Ovary (tissue), 7 donors: ENCODE measurements at regions not wholly inside any gene's neighbourhood (a gene's known extent, or its start where the extent isn't known, plus 50 kb on each side); places are given as distances from the start of the nearest gene placed in this dataset.

ENCODE experiments used
- DNase-seq, 5 donors: peaks; one replicate each; pipeline ENCODE4 v3.0.0-alpha.2; 2019 to 2020
- H3K27ac ChIP-seq, 2 donors: fragments of 200-600 bp; one replicate each; pipeline versions ENCODE4 v1.5.1 to v1.8.0; 2019 to 2022
- H3K27me3 ChIP-seq: fragments of 200-600 bp; one replicate; pipeline ENCODE4 v1.8.0; 2022
- H3K36me3 ChIP-seq: fragments of 200-600 bp; sonication (generic); one replicate; pipeline ENCODE4 v1.5.1; 2019
- H3K4me1 ChIP-seq: one replicate; pipeline ENCODE4 v1.8.1; 2013; ENCODE audit warnings: mild to moderate bottlenecking, moderate library complexity; ENCODE audit not compliant: insufficient read depth
- H3K4me3 ChIP-seq: fragments of 200-600 bp; sonication (generic); one replicate; pipeline ENCODE4 v1.5.1; 2017
- H3K9me3 ChIP-seq, 2 donors: fragments of 200-600 bp in 1 of 2; sonication (generic) in 1 of 2; one replicate each; pipeline versions ENCODE4 v1.5.1 to v1.8.1; 2013 to 2019; ENCODE audit warnings: mild to moderate bottlenecking in 1 of 2, moderate library complexity in 1 of 2
- EP300 ChIP-seq: sonication (generic); formaldehyde crosslinking; IDR thresholded peaks from one replicate; pipeline ENCODE4 v1.6.1; 2017; ENCODE audit warnings: antibody characterized with exemption
- POLR2A ChIP-seq: fragments of 450-650 bp; IDR thresholded peaks from one replicate; pipeline ENCODE4 v1.6.1; 2017; ENCODE audit warnings: antibody characterized with exemption, mild to moderate bottlenecking, moderate library complexity
- WGBS, 3 donors: extraction: QIAGEN DNeasy Blood & Tissue Kit in 1 of 3; methylation state at CpG; one replicate each; pipeline versions ENCODE4 v1.1.5 to v1.1.7; 2013 to 2017; 5-methylcytosine and 5-hydroxymethylcytosine counted together
- intact Hi-C, 4 donors: fragments of 100-400 bp; cut with DNase I; formaldehyde crosslinking; loops; one replicate each; pipeline versions ENCODE4 v1.11.0 to v1.15.1; 2022 to 2023
- TF ChIP-seq, protein P1 (sequence below), 3 donors: fragments of 450-650 bp in 2 of 3; fragments of 200-600 bp in 1 of 3; IDR thresholded peaks; one replicate each; pipeline versions ENCODE4 v1.5.1 to v1.8.0; 2016 to 2022; ENCODE audit warnings: antibody characterized with exemption in 3 of 3, mild to moderate bottlenecking in 1 of 3
- donor health status: DM: no; HTN: no; CAD: no; lungs with moderate emphysema.
- donor health status: DM: no; HTN: no; CAD: no.
- donor health status: Bipolar disorder and iron deficiency.
- donor health status: DM: no; HTN: no; CAD: no.
- donor health status: DM: yes; HTN: yes; CAD: no.

DNA sequence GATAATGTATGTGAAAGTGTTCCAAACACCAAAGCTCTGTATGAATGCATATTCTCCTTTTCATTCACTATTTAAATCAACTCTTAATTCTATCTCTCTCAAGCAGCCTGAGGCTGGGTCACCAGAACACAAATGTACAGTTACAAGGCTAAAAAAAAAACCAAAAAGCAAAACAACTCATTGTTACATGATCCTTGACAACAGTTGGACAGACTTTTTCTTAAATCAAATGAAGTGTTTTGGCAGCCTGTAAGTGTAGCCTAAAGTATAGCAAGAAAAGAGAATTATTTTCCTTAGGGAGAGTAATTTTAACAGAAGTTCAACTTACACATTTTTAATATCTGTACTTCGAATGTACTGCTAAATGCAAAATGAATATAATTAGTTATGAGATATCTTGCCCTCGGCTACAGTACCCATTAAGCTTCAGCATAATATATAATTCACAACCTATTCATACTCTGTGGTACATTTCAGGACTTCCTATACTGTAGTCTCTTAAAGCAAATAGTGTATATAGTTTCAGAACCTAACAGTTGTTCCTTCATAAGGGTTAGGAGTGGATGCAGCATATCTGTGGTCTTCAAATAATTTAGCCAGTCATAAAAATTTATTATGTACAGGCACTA lies 214.0 kb upstream of the BTG1 start:
- DNase-seq = no peak
- H3K27me3 ChIP-seq = no peaks in the 10 kb centered on the region
- no peak for TF ChIP-seq POLR2A
- TF ChIP-seq, protein P1, sequence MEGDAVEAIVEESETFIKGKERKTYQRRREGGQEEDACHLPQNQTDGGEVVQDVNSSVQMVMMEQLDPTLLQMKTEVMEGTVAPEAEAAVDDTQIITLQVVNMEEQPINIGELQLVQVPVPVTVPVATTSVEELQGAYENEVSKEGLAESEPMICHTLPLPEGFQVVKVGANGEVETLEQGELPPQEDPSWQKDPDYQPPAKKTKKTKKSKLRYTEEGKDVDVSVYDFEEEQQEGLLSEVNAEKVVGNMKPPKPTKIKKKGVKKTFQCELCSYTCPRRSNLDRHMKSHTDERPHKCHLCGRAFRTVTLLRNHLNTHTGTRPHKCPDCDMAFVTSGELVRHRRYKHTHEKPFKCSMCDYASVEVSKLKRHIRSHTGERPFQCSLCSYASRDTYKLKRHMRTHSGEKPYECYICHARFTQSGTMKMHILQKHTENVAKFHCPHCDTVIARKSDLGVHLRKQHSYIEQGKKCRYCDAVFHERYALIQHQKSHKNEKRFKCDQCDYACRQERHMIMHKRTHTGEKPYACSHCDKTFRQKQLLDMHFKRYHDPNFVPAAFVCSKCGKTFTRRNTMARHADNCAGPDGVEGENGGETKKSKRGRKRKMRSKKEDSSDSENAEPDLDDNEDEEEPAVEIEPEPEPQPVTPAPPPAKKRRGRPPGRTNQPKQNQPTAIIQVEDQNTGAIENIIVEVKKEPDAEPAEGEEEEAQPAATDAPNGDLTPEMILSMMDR (IDR thresholded peaks at IDR 0.05) = no peak
- no peak for TF ChIP-seq EP300
- no peaks in the 10 kb centered on the region for H3K36me3 ChIP-seq
- H3K4me1 ChIP-seq = peaks cover 8% of the 10 kb centered on the region
- no peak overlapping the region for H3K4me3 ChIP-seq
- intact Hi-C loops = no loop called here
- no peaks in the 10 kb centered on the region for H3K9me3 ChIP-seq
- no peak overlapping the region for H3K27ac ChIP-seq
- 90 to 93% (median 90%) methylated on average over 2 of the region's 2 CpGs for WGBS, 3 donors

DNA sequence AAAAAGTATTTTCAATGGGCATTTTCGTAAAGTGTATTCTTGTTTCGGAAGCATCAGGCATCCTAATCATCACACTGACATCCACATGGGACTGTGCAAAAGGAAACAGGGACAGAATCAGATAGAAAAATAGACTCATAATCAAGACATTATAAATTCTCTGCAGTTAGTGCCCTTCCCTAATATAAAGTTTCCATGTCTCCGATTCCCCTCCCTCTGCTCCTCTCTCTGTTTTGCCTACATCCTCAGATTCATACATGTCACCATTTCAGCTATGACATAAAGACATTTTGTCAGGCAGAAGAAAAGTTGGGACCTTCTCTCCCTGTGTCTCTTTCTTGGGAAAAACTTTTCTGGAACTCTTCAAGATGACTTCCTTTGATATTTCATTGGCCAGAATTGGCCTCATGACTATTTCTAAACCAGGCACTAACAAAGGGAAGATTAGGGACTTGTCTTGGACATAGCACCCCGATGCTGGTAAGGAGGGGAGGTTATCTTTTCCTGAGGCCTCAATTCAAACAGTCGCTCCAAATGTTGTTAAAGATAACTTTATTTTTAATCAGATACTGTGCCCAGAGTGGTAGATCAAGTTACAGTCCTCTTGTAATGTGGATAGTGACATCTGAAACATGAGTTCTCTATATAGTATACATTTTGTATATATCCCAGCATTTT lies 212.1 kb upstream of the BTG1 start:
- TF ChIP-seq POLR2A = no peak
- TF ChIP-seq, protein P1 (IDR thresholded peaks at IDR 0.05) = no peak
- TF ChIP-seq EP300 = no peak
- H3K27me3 ChIP-seq = no peaks in the 10 kb centered on the region
- DNase-seq = no peak
- H3K9me3 ChIP-seq = no peaks in the 10 kb centered on the region
- H3K4me3 ChIP-seq = no peak overlapping the region
- no peaks in the 10 kb centered on the region for H3K4me1 ChIP-seq
- H3K27ac ChIP-seq = no peak overlapping the region
- intact Hi-C loops = no loop called here
- H3K36me3 ChIP-seq = no peaks in the 10 kb centered on the region
- WGBS, 3 donors = 90 to 91% (median 90%) methylated on average over 5 of the region's 5 CpGs

DNA sequence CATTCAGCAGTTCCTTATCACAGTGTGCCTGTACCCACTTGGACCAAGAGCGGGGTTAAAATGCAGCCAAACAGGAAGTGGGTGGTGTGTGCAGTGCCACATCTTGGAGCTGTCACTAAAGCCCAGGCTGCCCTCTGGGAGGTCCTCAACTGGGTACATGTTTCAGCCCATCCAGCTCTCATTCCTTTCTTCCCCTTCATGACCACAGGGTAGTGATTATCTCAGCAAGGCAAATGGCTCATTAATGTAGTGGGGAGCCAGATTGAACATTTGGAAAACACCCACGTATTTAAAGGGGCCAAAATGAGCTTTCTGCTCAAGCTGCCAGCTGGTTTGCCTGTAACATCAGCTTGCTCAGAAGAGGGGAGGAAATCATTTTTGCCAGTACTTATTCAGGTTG lies 210.8 kb upstream of the BTG1 start:
- no peaks in the 10 kb centered on the region for H3K27me3 ChIP-seq
- WGBS, 3 donors = 69 to 75% (median 72%) methylated on average over 2 of the region's 2 CpGs
- no peak for DNase-seq

GRCh38 chr12:92349635-92350034 lies 204.0 kb upstream of the BTG1 start:
- no peaks in the 10 kb centered on the region for H3K36me3 ChIP-seq
- intact Hi-C loops = no loop called here
- H3K4me3 ChIP-seq = no peak overlapping the region
- no peaks in the 10 kb centered on the region for H3K9me3 ChIP-seq
- H3K27me3 ChIP-seq = no peaks in the 10 kb centered on the region
- no peak for DNase-seq
- H3K27ac ChIP-seq = no peak overlapping the region
- WGBS, 3 donors = 89 to 95% (median 91%) methylated on average over 1 of the region's 1 CpG
- H3K4me1 ChIP-seq = no peaks in the 10 kb centered on the region
- TF ChIP-seq, protein P1 (IDR thresholded peaks at IDR 0.05) = no peak
- TF ChIP-seq POLR2A = no peak
- no peak for TF ChIP-seq EP300

More for the DNA sequence above, 210.8 kb upstream of the BTG1 start:
- no peaks in the 10 kb centered on the region for H3K36me3 ChIP-seq
- H3K27ac ChIP-seq = no peak overlapping the region
- TF ChIP-seq EP300 = no peak
- no peak for TF ChIP-seq POLR2A
- TF ChIP-seq, protein P1 (IDR thresholded peaks at IDR 0.05) = no peak
- intact Hi-C loops = no loop called here
- H3K4me1 ChIP-seq = no peaks in the 10 kb centered on the region
- H3K4me3 ChIP-seq = no peak overlapping the region
- H3K9me3 ChIP-seq = no peaks in the 10 kb centered on the region
